ENCODE measurements at regions not wholly inside any gene's neighbourhood (a gene's known extent, or its start where the extent isn't known, plus 50 kb on each side); places are given as distances from the start of the nearest gene placed in this dataset.

DNA sequence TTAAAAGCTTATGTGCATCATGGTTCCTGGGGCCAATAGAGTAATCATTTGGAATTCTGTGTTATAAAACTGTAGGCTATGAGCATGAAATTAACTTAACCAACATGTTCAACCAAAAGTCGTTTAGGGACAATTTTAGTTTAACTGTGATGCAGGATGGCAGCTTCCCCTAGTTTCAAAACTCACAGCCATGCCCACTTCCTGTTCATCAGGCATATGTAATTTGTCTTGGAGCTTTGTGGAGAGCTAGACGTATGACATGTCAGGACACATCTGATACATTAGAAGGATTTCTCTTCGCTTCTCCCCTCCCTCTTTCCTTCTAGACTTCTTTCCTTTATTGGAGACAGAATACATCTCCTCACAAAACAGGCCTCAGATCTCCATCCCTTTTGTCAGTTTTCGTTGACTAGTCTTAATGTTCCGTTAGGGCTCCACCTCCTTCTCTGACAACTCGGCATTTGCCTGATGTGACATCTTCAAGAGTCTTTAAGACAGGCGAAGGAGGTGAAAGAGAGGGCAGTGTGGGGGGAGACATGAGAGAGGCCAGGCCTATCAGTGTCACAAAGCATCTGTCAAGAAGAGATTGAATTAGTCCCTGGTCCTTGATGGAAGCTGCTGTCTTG is 176.0 kb downstream of the MSX2 start:
- TF ChIP-seq NR3C1 (CRISPR knock-in tag; conservative IDR thresholded peaks at IDR 0.05; ENCODE audit: low read depth) (no peak), IRF1 (CRISPR knock-in tag; IDR thresholded peaks at IDR 0.05) (no peak), ETV6 (CRISPR knock-in tag; IDR thresholded peaks at IDR 0.05) (no peak), ZNF512 (CRISPR knock-in tag; IDR thresholded peaks at IDR 0.05; ENCODE audit: borderline replicate concordance) (no peak), ELF4 (CRISPR knock-in tag; IDR thresholded peaks at IDR 0.05; ENCODE audit: low read depth) (no peak), SP1 (CRISPR knock-in tag; conservative IDR thresholded peaks at IDR 0.05) (no peak), TCF7 (CRISPR knock-in tag; IDR thresholded peaks at IDR 0.05; ENCODE audit: low read depth) (no peak), ESRRA (CRISPR knock-in tag; IDR thresholded peaks at IDR 0.05; ENCODE audit: borderline replicate concordance) (no peak), RELA (CRISPR knock-in tag; IDR thresholded peaks at IDR 0.05; ENCODE audit: borderline replicate concordance) (no peak), JUN (CRISPR knock-in tag; IDR thresholded peaks at IDR 0.05) (no peak)
- TF ChIP-seq, protein P1, sequence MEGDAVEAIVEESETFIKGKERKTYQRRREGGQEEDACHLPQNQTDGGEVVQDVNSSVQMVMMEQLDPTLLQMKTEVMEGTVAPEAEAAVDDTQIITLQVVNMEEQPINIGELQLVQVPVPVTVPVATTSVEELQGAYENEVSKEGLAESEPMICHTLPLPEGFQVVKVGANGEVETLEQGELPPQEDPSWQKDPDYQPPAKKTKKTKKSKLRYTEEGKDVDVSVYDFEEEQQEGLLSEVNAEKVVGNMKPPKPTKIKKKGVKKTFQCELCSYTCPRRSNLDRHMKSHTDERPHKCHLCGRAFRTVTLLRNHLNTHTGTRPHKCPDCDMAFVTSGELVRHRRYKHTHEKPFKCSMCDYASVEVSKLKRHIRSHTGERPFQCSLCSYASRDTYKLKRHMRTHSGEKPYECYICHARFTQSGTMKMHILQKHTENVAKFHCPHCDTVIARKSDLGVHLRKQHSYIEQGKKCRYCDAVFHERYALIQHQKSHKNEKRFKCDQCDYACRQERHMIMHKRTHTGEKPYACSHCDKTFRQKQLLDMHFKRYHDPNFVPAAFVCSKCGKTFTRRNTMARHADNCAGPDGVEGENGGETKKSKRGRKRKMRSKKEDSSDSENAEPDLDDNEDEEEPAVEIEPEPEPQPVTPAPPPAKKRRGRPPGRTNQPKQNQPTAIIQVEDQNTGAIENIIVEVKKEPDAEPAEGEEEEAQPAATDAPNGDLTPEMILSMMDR (IDR thresholded peaks at IDR 0.05) = no peak

Measured in WTC11 (cell line).